ENCODE measurements at regions not wholly inside any gene's neighbourhood (a gene's known extent, or its start where the extent isn't known, plus 50 kb on each side); places are given as distances from the start of the nearest gene placed in this dataset.
A peak's percentile ranks its signal among the peaks of the same experiment; 100 is the strongest.

DNA sequence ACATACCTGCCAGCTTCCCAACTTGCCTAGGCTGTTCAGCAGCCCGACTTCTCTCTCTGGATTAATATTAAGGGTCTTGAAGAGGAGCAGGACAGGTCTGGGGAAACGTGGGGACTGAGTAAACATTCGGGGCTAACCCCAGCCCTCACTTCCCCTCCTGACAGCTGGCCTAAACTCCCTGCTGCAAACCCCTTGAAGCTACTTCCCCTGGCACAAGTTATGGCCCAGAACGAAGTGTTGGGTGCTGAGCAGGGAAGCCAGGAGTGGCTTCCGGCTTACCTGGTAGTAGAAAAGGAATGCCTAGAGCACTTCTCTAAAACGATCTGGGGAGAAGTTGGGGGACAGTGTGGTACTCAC lies 200.0 kb downstream of the BCOR start:
- Histone ChIP-seq H4K5ac (ENCODE audit: insufficient read length, low read depth, low read length) (no peak overlapping the region), H3K23me2 (ENCODE audit: insufficient read length, low read depth, low read length, poor library complexity, severe bottlenecking) (no peaks in the 10 kb centered on the region), H3T11ph (ENCODE audit: low read length) (no peak overlapping the region), H2BK15ac (ENCODE audit: low read depth, low read length) (no peak overlapping the region), H4K91ac (ENCODE audit: insufficient read length, low read depth, low read length) (no peak overlapping the region), H3K27ac (ENCODE audit: insufficient read length, low read depth, low read length) (no peak overlapping the region), H2BK5ac (ENCODE audit: insufficient read length, low read length) (no peak overlapping the region), H3K18ac (ENCODE audit: insufficient read length, low read depth, low read length) (peak overlapping the region; percentile 22), H2BK20ac (ENCODE audit: low read depth, low read length, poor library complexity, severe bottlenecking) (no peak overlapping the region), H4K8ac (replicated peaks; ENCODE audit: insufficient read length, low read depth, low read length) (no peak overlapping the region), H2BK12ac (ENCODE audit: insufficient read length, low read depth, low read length) (peak overlapping the region; percentile 11), H3K27me3 (ENCODE audit: insufficient read depth, low read length) (no peaks in the 10 kb centered on the region; the same call in 1 of the 2 replicates), H3K4me2 (ENCODE audit: insufficient read depth, insufficient read length, low read length) (peak overlapping the region; percentile 11), H3K4me1 (ENCODE audit: insufficient read depth, low read length) (peaks cover 13% of the 10 kb centered on the region; the same call in 1 of the 2 replicates), H2AK5ac (ENCODE audit: insufficient read length, low read length) (no peak overlapping the region), H3K9ac (ENCODE audit: extremely low read depth, insufficient read length, low read length) (no peak overlapping the region), H3K9me3 (ENCODE audit: control insufficient read depth, low read depth, low read length) (no peaks in the 10 kb centered on the region), H3K4ac (ENCODE audit: low read depth, low read length) (no peak overlapping the region), H2BK120ac (ENCODE audit: low read depth, low read length, poor library complexity, severe bottlenecking) (no peak overlapping the region), H3K56ac (ENCODE audit: insufficient read length, low read depth, low read length) (no peak overlapping the region), H3K14ac (ENCODE audit: insufficient read depth, low read length) (peak overlapping the region; percentile 39), H2AFZ (ENCODE audit: low read length) (no peak overlapping the region), H4K20me1 (ENCODE audit: control insufficient read depth, insufficient read depth, insufficient read length) (no peaks in the 10 kb centered on the region), H3K79me2 (ENCODE audit: insufficient read depth, low read length) (no peaks in the 10 kb centered on the region), H3K23ac (ENCODE audit: insufficient read length, low read depth, low read length) (no peak overlapping the region), H3K79me1 (ENCODE audit: insufficient read depth, low read depth, low read length, poor library complexity, severe bottlenecking) (no peaks in the 10 kb centered on the region)
- Mint-ChIP-seq H3K27me3 (ENCODE audit: low read depth) (peaks cover 10% of the 10 kb centered on the region), H3K4me3 (no peak overlapping the region), H3K4me1 (peaks cover 44 to 49% of the 10 kb centered on the region in 2 experiments), H3K36me3 (ENCODE audit: insufficient read depth in 1 of 3, low read depth in 3 of 3) (no peaks in the 10 kb centered on the region; a peak in 3 of 7 replicates), H3K9me3 (peaks cover 65 to 68% of the 10 kb centered on the region in 2 experiments), H3K27ac (peak overlapping the region in 2 of 3 experiments; percentile 51 to 85; a peak in 1 of 7 replicates)
- no peak for DNase-seq
- TF ChIP-seq, protein P1, sequence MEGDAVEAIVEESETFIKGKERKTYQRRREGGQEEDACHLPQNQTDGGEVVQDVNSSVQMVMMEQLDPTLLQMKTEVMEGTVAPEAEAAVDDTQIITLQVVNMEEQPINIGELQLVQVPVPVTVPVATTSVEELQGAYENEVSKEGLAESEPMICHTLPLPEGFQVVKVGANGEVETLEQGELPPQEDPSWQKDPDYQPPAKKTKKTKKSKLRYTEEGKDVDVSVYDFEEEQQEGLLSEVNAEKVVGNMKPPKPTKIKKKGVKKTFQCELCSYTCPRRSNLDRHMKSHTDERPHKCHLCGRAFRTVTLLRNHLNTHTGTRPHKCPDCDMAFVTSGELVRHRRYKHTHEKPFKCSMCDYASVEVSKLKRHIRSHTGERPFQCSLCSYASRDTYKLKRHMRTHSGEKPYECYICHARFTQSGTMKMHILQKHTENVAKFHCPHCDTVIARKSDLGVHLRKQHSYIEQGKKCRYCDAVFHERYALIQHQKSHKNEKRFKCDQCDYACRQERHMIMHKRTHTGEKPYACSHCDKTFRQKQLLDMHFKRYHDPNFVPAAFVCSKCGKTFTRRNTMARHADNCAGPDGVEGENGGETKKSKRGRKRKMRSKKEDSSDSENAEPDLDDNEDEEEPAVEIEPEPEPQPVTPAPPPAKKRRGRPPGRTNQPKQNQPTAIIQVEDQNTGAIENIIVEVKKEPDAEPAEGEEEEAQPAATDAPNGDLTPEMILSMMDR (conservative IDR thresholded peaks at IDR 0.05) = no peak
- no CpG with 5 or more reads among the region's 6 CpGs for WGBS (ENCODE audit: extremely low coverage, insufficient read length, low lambda C conversion rate)

Data from H9 (cell line).